HG03521 (cell line): ENCODE measurements at regions not wholly inside any gene's neighbourhood (a gene's known extent, or its start where the extent isn't known, plus 50 kb on each side); places are given as distances from the start of the nearest gene placed in this dataset.

ENCODE experiments used
- ATAC-seq: cut with Tn5 transposase; IDR thresholded peaks from one replicate; pipeline ENCODE4 v1.9.1; 2021; ENCODE audit warnings: mild to moderate bottlenecking, moderate library complexity; ENCODE audit not compliant: unreplicated experiment

- no peak for ATAC-seq
Observed at GRCh38 chr3:157751386-157751785, 248.2 kb upstream of the VEPH1 start.

GRCh38 chr3:157746391-157746790 lies 243.2 kb upstream of the VEPH1 start:
- ATAC-seq: no peak

GRCh38 chr3:157741607-157742006 lies 238.4 kb upstream of the VEPH1 start:
- ATAC-seq: no peak

- no peak for ATAC-seq
Observed at GRCh38 chr3:157738441-157738840, 235.2 kb upstream of the VEPH1 start.

GRCh38 chr3:157718800-157719199 lies 215.6 kb upstream of the VEPH1 start:
- no peak for ATAC-seq

GRCh38 chr3:157713101-157713500 lies 209.9 kb upstream of the VEPH1 start:
- ATAC-seq: no peak

GRCh38 chr3:157705258-157705657 lies 202.0 kb upstream of the VEPH1 start:
- no peak for ATAC-seq

GRCh38 chr3:157700405-157700804 lies 197.2 kb upstream of the VEPH1 start:
- no peak for ATAC-seq

- ATAC-seq: no peak
Observed at GRCh38 chr3:157695586-157695985, 192.4 kb upstream of the VEPH1 start.

GRCh38 chr3:157695103-157695502 lies 191.9 kb upstream of the VEPH1 start:
- ATAC-seq: no peak

GRCh38 chr3:157693762-157694161 lies 190.5 kb upstream of the VEPH1 start:
- ATAC-seq: no peak

- ATAC-seq: peak; percentile 48
Observed at GRCh38 chr3:157692468-157692867, 189.3 kb upstream of the VEPH1 start.

- ATAC-seq: no peak
Observed at GRCh38 chr3:157683668-157684067, 180.5 kb upstream of the VEPH1 start.

GRCh38 chr3:157672061-157672460 lies 168.8 kb upstream of the VEPH1 start:
- no peak for ATAC-seq

GRCh38 chr3:157671656-157672055 lies 168.4 kb upstream of the VEPH1 start:
- no peak for ATAC-seq

GRCh38 chr3:157669416-157669815 lies 166.2 kb upstream of the VEPH1 start:
- ATAC-seq: no peak

GRCh38 chr3:157667493-157667892 lies 164.3 kb upstream of the VEPH1 start:
- no peak for ATAC-seq

- no peak for ATAC-seq
Observed at GRCh38 chr3:157662171-157662570, 159.0 kb upstream of the VEPH1 start.

- no peak for ATAC-seq
Observed at GRCh38 chr3:157660847-157661246, 157.6 kb upstream of the VEPH1 start.

- no peak for ATAC-seq
Observed at GRCh38 chr3:157652366-157652765, 149.2 kb upstream of the VEPH1 start.

GRCh38 chr3:157650699-157651098 lies 147.5 kb upstream of the VEPH1 start:
- ATAC-seq: no peak

- ATAC-seq: no peak
Observed at GRCh38 chr3:157650172-157650571, 147.0 kb upstream of the VEPH1 start.

GRCh38 chr3:157649511-157649910 lies 146.3 kb upstream of the VEPH1 start:
- no peak for ATAC-seq

GRCh38 chr3:157647820-157648219 lies 144.6 kb upstream of the VEPH1 start:
- no peak for ATAC-seq
